Right cardiac atrium (tissue), 5 donors: ENCODE measurements at regions not wholly inside any gene's neighbourhood (a gene's known extent, or its start where the extent isn't known, plus 50 kb on each side); places are given as distances from the start of the nearest gene placed in this dataset.

Source experiments
- ATAC-seq, 2 donors: fragments of 200-7000 bp; cut with Tn5 transposase; one replicate each; pipeline versions ENCODE4 v1.8.0 to v1.9.1; 2020; ENCODE audit warnings: moderate library complexity in 2 of 2, mild to moderate bottlenecking in 1 of 2
- DNase-seq, 3 donors: peaks; one replicate each; pipeline ENCODE4 v3.0.0-alpha.2; 2020
- H3K27ac ChIP-seq: one replicate; pipeline ENCODE4 v1.5.1; 2013; ENCODE audit warnings: mild to moderate bottlenecking, low read length, control low read depth, moderate library complexity
- H3K27me3 ChIP-seq: one replicate; pipeline ENCODE4 v1.6.1; 2013; ENCODE audit not compliant: control insufficient read depth, insufficient read depth
- H3K4me1 ChIP-seq: one replicate; pipeline ENCODE4 v1.6.1; 2013; ENCODE audit warnings: low read length; ENCODE audit not compliant: control insufficient read depth, insufficient read depth
- H3K4me3 ChIP-seq: one replicate; pipeline ENCODE4 v1.5.1; 2013; ENCODE audit warnings: low read length, control low read depth
- H3K9me3 ChIP-seq: one replicate; pipeline ENCODE4 v1.6.1; 2013; ENCODE audit warnings: low read length; ENCODE audit not compliant: control insufficient read depth
- WGBS: extraction: QIAGEN DNeasy Blood & Tissue Kit; methylation state at CpG from one replicate; pipeline ENCODE4 v1.1.7; 2013; 5-methylcytosine and 5-hydroxymethylcytosine counted together
- intact Hi-C, 4 donors: fragments of 100-400 bp; cut with DNase I; formaldehyde crosslinking; loops; one replicate each; pipeline versions ENCODE4 v1.11.0 to v1.14.0; 2022 to 2023
- donor health status: healthy with polysubstance abuse.
- donor health status: DM: no; HTN: yes; CAD: no.
- donor health status: DM: no; HTN: no; CAD: no.
- donor health status: DM: no; HTN: yes; CAD: no; lungs with severe emphysema.
- donor health status: DM: yes; HTN: yes; CAD: no.

- no peak overlapping the region for H3K4me3 ChIP-seq
- H3K27me3 ChIP-seq, result no peaks in the 10 kb centered on the region
- no peaks in the 10 kb centered on the region for H3K9me3 ChIP-seq
- 68% methylated on average over 1 of the region's 1 CpG for WGBS
- no peaks in the 10 kb centered on the region for H3K4me1 ChIP-seq
- no peak for ATAC-seq
- no peak overlapping the region for H3K27ac ChIP-seq
- intact Hi-C loops, result no loop called here
- no peak for DNase-seq
These were observed 95.7 kb downstream of the FASLG start for GRCh38 chr1:172754609-172755008.

- Histone ChIP-seq H3K27me3 (no peaks in the 10 kb centered on the region), H3K9me3 (no peaks in the 10 kb centered on the region), H3K27ac (no peak overlapping the region), H3K4me1 (no peaks in the 10 kb centered on the region), H3K4me3 (no peak overlapping the region)
- intact Hi-C loops, result no loop called here
- ATAC-seq (no peak), DNase-seq (no peak)
- WGBS, result 89% methylated on average over 7 of the region's 7 CpGs
These were observed 96.2 kb downstream of the FASLG start for GRCh38 chr1:172755099-172755498.

- no peak overlapping the region for H3K4me3 ChIP-seq
- H3K27ac ChIP-seq, result no peak overlapping the region
- no peak for ATAC-seq
These were observed 97.1 kb downstream of the FASLG start for GRCh38 chr1:172756024-172756423.

GRCh38 chr1:172758259-172758658 lies 99.4 kb downstream of the FASLG start:
- no peaks in the 10 kb centered on the region for H3K27me3 ChIP-seq
- 95% methylated on average over 2 of the region's 2 CpGs for WGBS
- intact Hi-C loops, result no loop called here
- no peak for ATAC-seq
- H3K4me3 ChIP-seq, result no peak overlapping the region
- no peaks in the 10 kb centered on the region for H3K9me3 ChIP-seq
- DNase-seq, result no peak
- no peak overlapping the region for H3K27ac ChIP-seq
- H3K4me1 ChIP-seq, result no peaks in the 10 kb centered on the region

More at GRCh38 chr1:172756024-172756423, 97.1 kb downstream of the FASLG start:
- Histone ChIP-seq H3K27me3 (no peaks in the 10 kb centered on the region), H3K9me3 (no peaks in the 10 kb centered on the region), H3K4me1 (no peaks in the 10 kb centered on the region)
- WGBS, result 57% methylated on average over 4 of the region's 4 CpGs
- no peak for DNase-seq
- intact Hi-C loops, result no loop called here

GRCh38 chr1:172760121-172760520 lies 101.2 kb downstream of the FASLG start:
- Histone ChIP-seq H3K27ac (no peak overlapping the region), H3K27me3 (no peaks in the 10 kb centered on the region), H3K4me1 (no peaks in the 10 kb centered on the region), H3K4me3 (no peak overlapping the region), H3K9me3 (no peaks in the 10 kb centered on the region)
- DNase-seq (no peak), ATAC-seq (no peak)
- 83% methylated on average over 3 of the region's 3 CpGs for WGBS
- intact Hi-C loops, result no loop called here

- 69% methylated on average over 3 of the region's 3 CpGs for WGBS
- no peak overlapping the region for H3K27ac ChIP-seq
- ATAC-seq (no peak), DNase-seq (no peak)
- H3K4me3 ChIP-seq, result no peak overlapping the region
- H3K9me3 ChIP-seq, result no peaks in the 10 kb centered on the region
- no peaks in the 10 kb centered on the region for H3K4me1 ChIP-seq
- H3K27me3 ChIP-seq, result no peaks in the 10 kb centered on the region
- intact Hi-C loops, result no loop called here
These were observed 102.9 kb downstream of the FASLG start for GRCh38 chr1:172761581-172762486.

- intact Hi-C loops, result no loop called here
- no peak overlapping the region for H3K4me3 ChIP-seq
- H3K27ac ChIP-seq, result no peak overlapping the region
- H3K9me3 ChIP-seq, result no peaks in the 10 kb centered on the region
- H3K4me1 ChIP-seq, result no peaks in the 10 kb centered on the region
- DNase-seq (no peak), ATAC-seq (no peak)
- WGBS, result 79% methylated on average over 2 of the region's 2 CpGs
- H3K27me3 ChIP-seq, result no peaks in the 10 kb centered on the region
These were observed 104.2 kb downstream of the FASLG start for GRCh38 chr1:172763057-172763456.

- Histone ChIP-seq H3K4me3 (no peak overlapping the region), H3K4me1 (no peaks in the 10 kb centered on the region), H3K27me3 (no peaks in the 10 kb centered on the region), H3K9me3 (no peaks in the 10 kb centered on the region), H3K27ac (no peak overlapping the region)
- 48% methylated on average over 3 of the region's 3 CpGs for WGBS
- ATAC-seq, result no peak
- intact Hi-C loops, result no loop called here
- DNase-seq, result peak; percentile 17 to 51 (median 48)
These were observed 105.5 kb downstream of the FASLG start for GRCh38 chr1:172764378-172764777.

- WGBS, result 84% methylated on average over 4 of the region's 4 CpGs
- Histone ChIP-seq H3K4me1 (no peaks in the 10 kb centered on the region), H3K4me3 (no peak overlapping the region), H3K9me3 (no peaks in the 10 kb centered on the region), H3K27ac (no peak overlapping the region), H3K27me3 (no peaks in the 10 kb centered on the region)
- DNase-seq, result no peak
- ATAC-seq, result peak in 1 of 2 donors; percentile 36
- intact Hi-C loops, result no loop called here
These were observed 107.6 kb downstream of the FASLG start for GRCh38 chr1:172766462-172766861.

- ATAC-seq (no peak), DNase-seq (no peak)
- intact Hi-C loops, result no loop called here
- no peak overlapping the region for H3K27ac ChIP-seq
- no peaks in the 10 kb centered on the region for H3K9me3 ChIP-seq
- WGBS, result 81% methylated on average over 1 of the region's 1 CpG
- H3K27me3 ChIP-seq, result no peaks in the 10 kb centered on the region
- H3K4me1 ChIP-seq, result no peaks in the 10 kb centered on the region
- H3K4me3 ChIP-seq, result no peak overlapping the region
These were observed 111.2 kb downstream of the FASLG start for GRCh38 chr1:172770071-172770470.

- Histone ChIP-seq H3K4me1 (no peaks in the 10 kb centered on the region), H3K27ac (no peak overlapping the region), H3K4me3 (no peak overlapping the region), H3K9me3 (no peaks in the 10 kb centered on the region), H3K27me3 (no peaks in the 10 kb centered on the region)
- 87% methylated on average over 3 of the region's 3 CpGs for WGBS
- ATAC-seq, result no peak
- intact Hi-C loops, result no loop called here
- no peak for DNase-seq
These were observed 115.7 kb downstream of the FASLG start for GRCh38 chr1:172774561-172774960.
